ENCODE measurements at regions not wholly inside any gene's neighbourhood (a gene's known extent, or its start where the extent isn't known, plus 50 kb on each side); places are given as distances from the start of the nearest gene placed in this dataset.

GRCh38 chr3:18223571-18223970 is 201.6 kb downstream of the SATB1 start:
- Histone ChIP-seq H3K36me3 (ENCODE audit: control insufficient read depth in 2 of 4, insufficient read depth in 4 of 4, low read length in 3 of 4) (no peaks in the 10 kb centered on the region), H3K9ac (replicated peaks in 1 of 4; ENCODE audit: extremely low read depth in 1 of 4, low read depth in 3 of 4, low read length in 3 of 4) (no peak overlapping the region), H3K79me2 (ENCODE audit: control insufficient read depth in 1 of 2, insufficient read depth in 2 of 2, low read length in 2 of 2) (no peaks in the 10 kb centered on the region), H3K27ac (ENCODE audit: low read depth, low read length) (no peak overlapping the region), H3K4me3 (ENCODE audit: extremely low read depth in 1 of 4, insufficient read depth in 2 of 4, low read depth in 3 of 4, low read length in 4 of 4) (no peak overlapping the region), H3K56ac (replicated peaks; ENCODE audit: insufficient read length, low read depth, low read length) (no peak overlapping the region), H2AFZ (ENCODE audit: low read length) (no peak overlapping the region), H3K18ac (ENCODE audit: extremely low read depth, low read length) (no peak overlapping the region), H3K79me1 (ENCODE audit: low read depth, low read length) (no peaks in the 10 kb centered on the region), H4K5ac (ENCODE audit: insufficient read length, low read depth, low read length) (no peak overlapping the region), H3K27me3 (replicated peaks in 1 of 4; ENCODE audit: control insufficient read depth in 3 of 4, extremely low read depth in 1 of 4, insufficient read depth in 3 of 4, low read length in 3 of 4) (no peaks in the 10 kb centered on the region), H2BK5ac (ENCODE audit: low read depth, low read length) (no peak overlapping the region), H2BK20ac (ENCODE audit: low read length) (no peak overlapping the region), H2AK5ac (ENCODE audit: low read depth, low read length) (no peak overlapping the region), H4K91ac (replicated peaks; ENCODE audit: insufficient read length, low read length) (no peak overlapping the region), H2BK15ac (ENCODE audit: low read length) (no peak overlapping the region), H2BK12ac (ENCODE audit: low read depth, low read length) (no peak overlapping the region), H3K23ac (ENCODE audit: insufficient read length) (no peak overlapping the region), H3K4ac (replicated peaks; ENCODE audit: insufficient read length, low read depth, low read length) (no peak overlapping the region), H3K14ac (ENCODE audit: insufficient read length) (no peak overlapping the region), H3K9me3 (ENCODE audit: insufficient read depth in 2 of 2, low read depth in 1 of 2, low read length in 1 of 2) (no peaks in the 10 kb centered on the region; a peak in 1 of 4 replicates), H2BK120ac (replicated peaks; ENCODE audit: low read depth, low read length) (no peak overlapping the region), H3K4me2 (ENCODE audit: insufficient read depth in 1 of 2, low read depth in 2 of 2, low read length in 2 of 2) (no peak overlapping the region), H4K20me1 (replicated peaks in 1 of 2; ENCODE audit: control insufficient read depth in 1 of 2, insufficient read depth in 2 of 2, low read length in 2 of 2) (no peaks in the 10 kb centered on the region), H3K4me1 (replicated peaks in 1 of 4; ENCODE audit: control insufficient read depth in 3 of 4, insufficient read depth in 4 of 4, low read length in 3 of 4) (no peaks in the 10 kb centered on the region; a peak in 1 of 7 replicates), H3K23me2 (ENCODE audit: low read depth, low read length) (no peaks in the 10 kb centered on the region), H4K8ac (ENCODE audit: extremely low read depth, insufficient read depth, low read length) (no peak overlapping the region)
- TF ChIP-seq, protein P1, sequence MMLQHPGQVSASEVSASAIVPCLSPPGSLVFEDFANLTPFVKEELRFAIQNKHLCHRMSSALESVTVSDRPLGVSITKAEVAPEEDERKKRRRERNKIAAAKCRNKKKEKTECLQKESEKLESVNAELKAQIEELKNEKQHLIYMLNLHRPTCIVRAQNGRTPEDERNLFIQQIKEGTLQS (IDR thresholded peaks at IDR 0.05; ENCODE audit: insufficient read depth, low read depth, low read length) = no peak
- TF ChIP-seq RXRA (IDR thresholded peaks at IDR 0.05; ENCODE audit: insufficient read depth, low read depth, low read length) (no peak), RBBP5 (IDR thresholded peaks at IDR 0.05; ENCODE audit: borderline replicate concordance, low read depth, low read length) (no peak), FOSL1 (IDR thresholded peaks at IDR 0.05; ENCODE audit: insufficient read depth, low read depth, low read length) (no peak)
- ChIA-PET CTCF (ENCODE audit: partially characterized antibody) (no interaction called here), POLR2A (ENCODE audit: partially characterized antibody) (no interaction called here)
- WGBS, 2 experiments (ENCODE audit: extremely low coverage in 1 of 2, insufficient coverage in 1 of 2, insufficient read length in 1 of 2, insufficient replicate concordance in 2 of 2, low coverage in 1 of 2, low lambda C conversion rate in 2 of 2, missing lambda C conversion rate in 1 of 2) = 82% methylated on average over 2 of the region's 2 CpGs; no CpG with 5 or more reads in 1 of the 2 experiments
- FAIRE-seq (no peak), DNase-seq (ENCODE audit: low read depth in 1 of 2, low spot score in 2 of 2) (no peak)

Measured in H1 (cell line).